ENCODE measurements at regions not wholly inside any gene's neighbourhood (a gene's known extent, or its start where the extent isn't known, plus 50 kb on each side); places are given as distances from the start of the nearest gene placed in this dataset.

DNA sequence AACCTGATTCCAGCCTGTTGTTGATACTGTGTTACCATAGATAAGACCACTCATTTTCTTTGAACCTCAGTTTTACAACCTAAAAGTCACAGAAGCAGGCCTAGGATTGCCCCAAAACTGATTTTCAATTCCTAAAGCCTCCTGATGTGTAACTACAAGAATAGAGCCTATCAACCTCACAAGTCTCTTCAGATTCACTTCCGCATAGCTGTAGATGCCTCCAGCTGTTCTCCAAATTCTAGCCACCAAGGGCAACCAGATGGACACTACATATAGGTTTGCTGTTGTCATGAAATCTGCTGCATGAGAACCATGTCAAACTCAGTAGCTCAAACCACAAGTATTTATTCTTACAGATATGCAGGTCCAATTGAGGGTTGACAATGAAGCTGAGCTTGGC, 143.5 kb downstream of the SPATA31D1 start:
- TF ChIP-seq CTCF (IDR thresholded peaks at IDR 0.05) (no peak), POLR2A (IDR thresholded peaks at IDR 0.05) (no peak)

Measured in lower leg skin (tissue), 3 donors.